ENCODE measurements at regions not wholly inside any gene's neighbourhood (a gene's known extent, or its start where the extent isn't known, plus 50 kb on each side); places are given as distances from the start of the nearest gene placed in this dataset.

- no peak for TF ChIP-seq EZH2 (IDR thresholded peaks at IDR 0.05; ENCODE audit: insufficient read depth, poor library complexity, severe bottlenecking)
- TF ChIP-seq EZH2phosphoT487 (IDR thresholded peaks at IDR 0.05; ENCODE audit: insufficient read depth, low read depth), result no peak
These were observed 80.6 kb upstream of the SYT13 start for GRCh38 chr11:45366619-45367190.

Data from GM23248 (cell line).